ENCODE measurements at regions not wholly inside any gene's neighbourhood (a gene's known extent, or its start where the extent isn't known, plus 50 kb on each side); places are given as distances from the start of the nearest gene placed in this dataset.

- TF ChIP-seq ZFX (IDR thresholded peaks at IDR 0.05) (no peak), CTCF (conservative IDR thresholded peaks at IDR 0.05) (no peak)
Observed at GRCh38 chr18:64840911-64841701, 692.2 kb upstream of the LINC00305 start.
